Neural cell (in vitro differentiated cells): ENCODE measurements at regions not wholly inside any gene's neighbourhood (a gene's known extent, or its start where the extent isn't known, plus 50 kb on each side); places are given as distances from the start of the nearest gene placed in this dataset.

ENCODE experiments used
- H2AFZ ChIP-seq: fragments of 200-600, 300-800 bp; sonication (generic), shearing (Covaris generic); 2 replicates; pipeline ENCODE4 v1.6.0; 2014; ENCODE audit warnings: low read depth, mild to moderate bottlenecking, antibody characterized with exemption, low read length, moderate library complexity
- H3F3A ChIP-seq: fragments of 200-600 bp; shearing (Covaris generic); 2 replicates; pipeline ENCODE4 v1.6.1; 2016; ENCODE audit warnings: mild to moderate bottlenecking, moderate library complexity, mixed read lengths, antibody characterized with exemption, low read length; ENCODE audit not compliant: insufficient read depth, poor library complexity, severe bottlenecking
- H3K27ac ChIP-seq: fragments of 200-600, 300-800 bp; sonication (generic), shearing (Covaris generic); 2 replicates; pipeline ENCODE4 v1.5.1; 2014; ENCODE audit warnings: mild to moderate bottlenecking, low read length, moderate library complexity
- H3K27me3 ChIP-seq: fragments of 300-800, 200-600 bp; sonication (generic), shearing (Covaris generic); 2 replicates; pipeline ENCODE4 v1.6.0; 2014; ENCODE audit warnings: mild to moderate bottlenecking, low read depth, low read length, moderate library complexity; ENCODE audit not compliant: insufficient read depth
- H3K36me3 ChIP-seq: fragments of 300-800, 200-600 bp; sonication (generic), shearing (Covaris generic); 2 replicates; pipeline ENCODE4 v1.5.1; 2014; ENCODE audit warnings: mild to moderate bottlenecking, antibody characterized with exemption, low read length, moderate library complexity; ENCODE audit not compliant: insufficient read depth
- H3K4me2 ChIP-seq: fragments of 300-800, 200-600 bp; sonication (generic), shearing (Covaris generic); 2 replicates; pipeline ENCODE4 v1.6.0; 2014; ENCODE audit warnings: mild to moderate bottlenecking, low read length
- H3K4me3 ChIP-seq: fragments of 300-800, 200-600 bp; sonication (generic), shearing (Covaris generic); 2 replicates; pipeline ENCODE4 v1.5.1; 2014; ENCODE audit warnings: mild to moderate bottlenecking, low read length, moderate library complexity
- H3K79me2 ChIP-seq: fragments of 200-600 bp; shearing (Covaris generic); replicated peaks from 2 replicates; pipeline ENCODE4 v1.6.0; 2014; ENCODE audit warnings: mild to moderate bottlenecking, low read length, moderate library complexity; ENCODE audit not compliant: insufficient read depth
- H3K9ac ChIP-seq: fragments of 300-800, 200-600 bp; sonication (generic), shearing (Covaris generic); 2 replicates; pipeline ENCODE4 v1.6.1; 2016; ENCODE audit warnings: mild to moderate bottlenecking, low read length, mixed read lengths
- H3K9me2 ChIP-seq: fragments of 200-600 bp; shearing (Covaris generic); 2 replicates; pipeline ENCODE4 v1.6.1; 2016; ENCODE audit warnings: mild to moderate bottlenecking, low read length, mixed read lengths; ENCODE audit not compliant: insufficient read depth
- H3K9me3 ChIP-seq: fragments of 200-600, 300-800 bp; sonication (generic), shearing (Covaris generic); 2 replicates; pipeline ENCODE4 v1.6.1; 2016; ENCODE audit warnings: mild to moderate bottlenecking, mixed run types, low read length, moderate library complexity, mixed read lengths
- H4K20me1 ChIP-seq: fragments of 200-600 bp; shearing (Covaris generic); 2 replicates; pipeline ENCODE4 v1.6.1; 2016; ENCODE audit warnings: mild to moderate bottlenecking, mixed run types; ENCODE audit not compliant: insufficient read depth
- EP300 ChIP-seq: fragments of 450-650 bp; conservative IDR thresholded peaks from 2 replicates; pipeline ENCODE4 v1.6.1; 2014; ENCODE audit warnings: antibody characterized with exemption, mild to moderate bottlenecking, moderate library complexity; ENCODE audit not compliant: poor library complexity, severe bottlenecking
- EZH2 ChIP-seq: fragments of 200-600, 300-800 bp; shearing (Covaris generic), sonication (generic); IDR thresholded peaks from 2 replicates; pipeline ENCODE4 v1.6.1; 2014; ENCODE audit warnings: antibody characterized with exemption, low read length, borderline replicate concordance, mild to moderate bottlenecking; ENCODE audit not compliant: insufficient read depth, poor library complexity, severe bottlenecking
- MXI1 ChIP-seq: fragments of 450-650 bp; conservative IDR thresholded peaks from 2 replicates; pipeline ENCODE4 v1.6.1; 2014; ENCODE audit warnings: antibody characterized with exemption, mild to moderate bottlenecking; ENCODE audit not compliant: poor library complexity, severe bottlenecking
- POLR2AphosphoS5 ChIP-seq: IDR thresholded peaks from 2 replicates; pipeline ENCODE4 v1.6.1; 2012
- RAD21 ChIP-seq: fragments of 450-650 bp; conservative IDR thresholded peaks from 2 replicates; pipeline ENCODE4 v1.6.1; 2014; ENCODE audit warnings: antibody characterized with exemption, mild to moderate bottlenecking, moderate library complexity
- SMC3 ChIP-seq: fragments of 450-650 bp; conservative IDR thresholded peaks from 2 replicates; pipeline ENCODE4 v1.6.1; 2014; ENCODE audit warnings: antibody characterized with exemption, mild to moderate bottlenecking, moderate library complexity; ENCODE audit not compliant: poor library complexity
- TAF1 ChIP-seq: IDR thresholded peaks from 2 replicates; pipeline ENCODE4 v1.6.1; 2012; ENCODE audit warnings: low read depth
- TF ChIP-seq, protein P1 (sequence below): IDR thresholded peaks from 2 replicates; pipeline ENCODE4 v1.6.1; 2012; ENCODE audit warnings: borderline replicate concordance
- TF ChIP-seq, protein P2 (sequence below): fragments of 450-650 bp; IDR thresholded peaks from 2 replicates; pipeline ENCODE4 v1.5.1; 2014; ENCODE audit warnings: antibody characterized with exemption, mild to moderate bottlenecking, moderate library complexity; ENCODE audit not compliant: poor library complexity, severe bottlenecking

DNA sequence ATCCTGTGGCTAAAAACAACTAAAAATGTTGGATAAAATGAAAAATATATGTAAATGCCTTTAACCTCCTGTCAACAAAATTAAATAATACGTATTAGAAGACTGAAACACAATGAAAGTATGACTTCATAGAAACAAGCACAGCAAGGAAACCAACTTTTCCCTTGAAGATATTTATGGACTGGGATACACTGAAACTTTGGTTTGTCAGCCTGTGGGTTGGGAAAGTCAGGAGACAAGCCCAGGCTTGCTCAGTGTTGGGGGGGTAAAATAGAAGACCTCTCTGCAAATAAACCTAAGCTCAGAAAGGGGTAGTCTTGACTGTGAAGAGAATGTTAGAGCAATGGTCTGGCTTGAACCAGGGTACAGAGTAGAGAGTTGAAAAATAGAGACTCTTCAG is 454.5 kb downstream of the FBXO15 start:
- no peak overlapping the region for H3K4me2 ChIP-seq
- H3K27ac ChIP-seq = no peak overlapping the region
- H3K79me2 ChIP-seq = no peaks in the 10 kb centered on the region
- no peak overlapping the region for H3K9ac ChIP-seq
- H3K27me3 ChIP-seq = no peaks in the 10 kb centered on the region
- H3K9me2 ChIP-seq = no peaks in the 10 kb centered on the region
- TF ChIP-seq POLR2AphosphoS5 (no peak), TAF1 (no peak), RAD21 (no peak), MXI1 (no peak)
- H3F3A ChIP-seq = no peaks in the 10 kb centered on the region
- no peaks in the 10 kb centered on the region for H3K9me3 ChIP-seq
- no peaks in the 10 kb centered on the region for H3K36me3 ChIP-seq
- no peak overlapping the region for H3K4me3 ChIP-seq
- H4K20me1 ChIP-seq = no peaks in the 10 kb centered on the region
- H2AFZ ChIP-seq = no peak overlapping the region

DNA sequence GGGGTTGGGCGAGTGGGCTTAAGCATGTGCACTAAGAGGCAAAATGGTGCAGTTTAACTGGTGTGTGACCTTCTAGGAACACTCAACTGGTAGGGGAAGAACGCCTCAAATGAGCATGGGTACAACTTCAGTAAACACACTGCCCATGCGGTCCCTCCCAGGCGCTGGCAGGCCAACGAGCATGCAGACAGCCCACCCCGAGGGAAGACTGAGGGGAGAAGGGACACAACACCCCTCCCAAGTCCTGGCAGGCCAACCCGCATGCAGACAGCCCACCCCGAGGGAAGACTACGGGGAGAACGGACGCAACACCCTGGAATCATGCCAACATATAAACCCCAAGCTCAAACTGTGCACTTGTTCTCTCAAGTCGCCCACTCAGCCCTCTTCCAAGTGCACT is 456.0 kb downstream of the FBXO15 start:
- no peaks in the 10 kb centered on the region for H3K9me3 ChIP-seq
- H3K9ac ChIP-seq = no peak overlapping the region
- H3F3A ChIP-seq = no peaks in the 10 kb centered on the region
- H3K4me3 ChIP-seq = no peak overlapping the region
- no peaks in the 10 kb centered on the region for H3K9me2 ChIP-seq
- H4K20me1 ChIP-seq = no peaks in the 10 kb centered on the region
- H3K36me3 ChIP-seq = no peaks in the 10 kb centered on the region
- no peaks in the 10 kb centered on the region for H3K27me3 ChIP-seq
- H3K27ac ChIP-seq = no peak overlapping the region
- no peak overlapping the region for H2AFZ ChIP-seq
- no peak overlapping the region for H3K4me2 ChIP-seq
- TF ChIP-seq, protein P1, sequence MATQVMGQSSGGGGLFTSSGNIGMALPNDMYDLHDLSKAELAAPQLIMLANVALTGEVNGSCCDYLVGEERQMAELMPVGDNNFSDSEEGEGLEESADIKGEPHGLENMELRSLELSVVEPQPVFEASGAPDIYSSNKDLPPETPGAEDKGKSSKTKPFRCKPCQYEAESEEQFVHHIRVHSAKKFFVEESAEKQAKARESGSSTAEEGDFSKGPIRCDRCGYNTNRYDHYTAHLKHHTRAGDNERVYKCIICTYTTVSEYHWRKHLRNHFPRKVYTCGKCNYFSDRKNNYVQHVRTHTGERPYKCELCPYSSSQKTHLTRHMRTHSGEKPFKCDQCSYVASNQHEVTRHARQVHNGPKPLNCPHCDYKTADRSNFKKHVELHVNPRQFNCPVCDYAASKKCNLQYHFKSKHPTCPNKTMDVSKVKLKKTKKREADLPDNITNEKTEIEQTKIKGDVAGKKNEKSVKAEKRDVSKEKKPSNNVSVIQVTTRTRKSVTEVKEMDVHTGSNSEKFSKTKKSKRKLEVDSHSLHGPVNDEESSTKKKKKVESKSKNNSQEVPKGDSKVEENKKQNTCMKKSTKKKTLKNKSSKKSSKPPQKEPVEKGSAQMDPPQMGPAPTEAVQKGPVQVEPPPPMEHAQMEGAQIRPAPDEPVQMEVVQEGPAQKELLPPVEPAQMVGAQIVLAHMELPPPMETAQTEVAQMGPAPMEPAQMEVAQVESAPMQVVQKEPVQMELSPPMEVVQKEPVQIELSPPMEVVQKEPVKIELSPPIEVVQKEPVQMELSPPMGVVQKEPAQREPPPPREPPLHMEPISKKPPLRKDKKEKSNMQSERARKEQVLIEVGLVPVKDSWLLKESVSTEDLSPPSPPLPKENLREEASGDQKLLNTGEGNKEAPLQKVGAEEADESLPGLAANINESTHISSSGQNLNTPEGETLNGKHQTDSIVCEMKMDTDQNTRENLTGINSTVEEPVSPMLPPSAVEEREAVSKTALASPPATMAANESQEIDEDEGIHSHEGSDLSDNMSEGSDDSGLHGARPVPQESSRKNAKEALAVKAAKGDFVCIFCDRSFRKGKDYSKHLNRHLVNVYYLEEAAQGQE = no peak
- TF ChIP-seq POLR2AphosphoS5 (no peak), EP300 (no peak), MXI1 (no peak), SMC3 (no peak), EZH2 (no peak), TAF1 (no peak), RAD21 (no peak)
- TF ChIP-seq, protein P2, sequence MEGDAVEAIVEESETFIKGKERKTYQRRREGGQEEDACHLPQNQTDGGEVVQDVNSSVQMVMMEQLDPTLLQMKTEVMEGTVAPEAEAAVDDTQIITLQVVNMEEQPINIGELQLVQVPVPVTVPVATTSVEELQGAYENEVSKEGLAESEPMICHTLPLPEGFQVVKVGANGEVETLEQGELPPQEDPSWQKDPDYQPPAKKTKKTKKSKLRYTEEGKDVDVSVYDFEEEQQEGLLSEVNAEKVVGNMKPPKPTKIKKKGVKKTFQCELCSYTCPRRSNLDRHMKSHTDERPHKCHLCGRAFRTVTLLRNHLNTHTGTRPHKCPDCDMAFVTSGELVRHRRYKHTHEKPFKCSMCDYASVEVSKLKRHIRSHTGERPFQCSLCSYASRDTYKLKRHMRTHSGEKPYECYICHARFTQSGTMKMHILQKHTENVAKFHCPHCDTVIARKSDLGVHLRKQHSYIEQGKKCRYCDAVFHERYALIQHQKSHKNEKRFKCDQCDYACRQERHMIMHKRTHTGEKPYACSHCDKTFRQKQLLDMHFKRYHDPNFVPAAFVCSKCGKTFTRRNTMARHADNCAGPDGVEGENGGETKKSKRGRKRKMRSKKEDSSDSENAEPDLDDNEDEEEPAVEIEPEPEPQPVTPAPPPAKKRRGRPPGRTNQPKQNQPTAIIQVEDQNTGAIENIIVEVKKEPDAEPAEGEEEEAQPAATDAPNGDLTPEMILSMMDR = no peak
- no peaks in the 10 kb centered on the region for H3K79me2 ChIP-seq

DNA sequence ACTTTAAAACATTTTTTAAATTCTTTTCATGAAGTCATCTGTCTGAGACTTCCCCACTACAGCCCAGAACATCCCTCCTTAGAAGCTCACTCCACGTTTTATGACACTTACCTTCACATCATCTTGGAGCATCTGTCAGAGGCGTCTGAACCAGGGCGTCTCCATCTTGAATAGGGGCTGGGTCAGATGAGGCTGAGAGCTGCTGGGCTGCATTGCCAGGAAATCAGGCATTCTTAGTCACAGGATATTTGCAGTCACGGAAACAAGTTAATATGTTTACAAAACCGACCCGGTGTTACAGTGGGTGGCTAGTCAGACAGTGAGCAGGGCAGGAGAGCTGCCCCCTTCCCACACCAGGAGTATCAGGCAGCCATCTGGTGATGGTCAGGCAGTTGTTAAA is 456.5 kb downstream of the FBXO15 start:
- no peaks in the 10 kb centered on the region for H3K27me3 ChIP-seq
- no peaks in the 10 kb centered on the region for H4K20me1 ChIP-seq
- no peaks in the 10 kb centered on the region for H3F3A ChIP-seq
- H2AFZ ChIP-seq = no peak overlapping the region
- no peaks in the 10 kb centered on the region for H3K36me3 ChIP-seq
- H3K79me2 ChIP-seq = no peaks in the 10 kb centered on the region
- no peak for TF ChIP-seq EZH2
- TF ChIP-seq EP300 = no peak
- TF ChIP-seq SMC3 = no peak
- TF ChIP-seq POLR2AphosphoS5 = no peak
- TF ChIP-seq RAD21 = no peak
- TF ChIP-seq MXI1 = no peak
- TF ChIP-seq, protein P1 = no peak
- TF ChIP-seq, protein P2 = no peak
- TF ChIP-seq TAF1 = no peak
- no peak overlapping the region for H3K4me3 ChIP-seq
- H3K9me2 ChIP-seq = no peaks in the 10 kb centered on the region
- H3K9me3 ChIP-seq = no peaks in the 10 kb centered on the region
- no peak overlapping the region for H3K27ac ChIP-seq
- H3K4me2 ChIP-seq = no peak overlapping the region
- no peak overlapping the region for H3K9ac ChIP-seq
